GM12891 (cell line): ENCODE measurements at regions not wholly inside any gene's neighbourhood (a gene's known extent, or its start where the extent isn't known, plus 50 kb on each side); places are given as distances from the start of the nearest gene placed in this dataset.

Experiments used
- DNase-seq: peaks from one replicate; pipeline ENCODE4 v3.0.0; 2011; ENCODE audit warnings: low spot score; ENCODE audit not compliant: insufficient read length
- FAIRE-seq: peaks from 2 replicates; lab custom pipeline; 2011; peaks lifted over from hg19 to GRCh38; lab: Jason Lieb, UNC
- PAX5 ChIP-seq: IDR thresholded peaks from 2 replicates; pipeline ENCODE4 v1.6.1; 2011; ENCODE audit warnings: low read length, moderate library complexity, mild to moderate bottlenecking; ENCODE audit not compliant: insufficient read depth, severe bottlenecking
- POLR2A ChIP-seq: IDR thresholded peaks from 2 replicates; pipeline ENCODE4 v1.6.1; 2011; ENCODE audit warnings: low read depth, low read length, control low read depth
- POLR2AphosphoS5 ChIP-seq: IDR thresholded peaks from 2 replicates; pipeline ENCODE4 v1.6.1; 2011; ENCODE audit warnings: low read depth, low read length, control low read depth
- POU2F2 ChIP-seq: IDR thresholded peaks from 2 replicates; pipeline ENCODE4 v1.6.1; 2011; ENCODE audit warnings: low read depth, mild to moderate bottlenecking, control low read depth, low read length, moderate library complexity
- SPI1 ChIP-seq: IDR thresholded peaks from 2 replicates; pipeline ENCODE4 v1.6.1; 2011; ENCODE audit warnings: low read depth, low read length, control low read depth
- TAF1 ChIP-seq: IDR thresholded peaks from 2 replicates; pipeline ENCODE4 v1.6.1; 2011; ENCODE audit warnings: low read depth, low read length, control low read depth

- DNase-seq (no peak), FAIRE-seq (no peak)
- no peak for TF ChIP-seq POU2F2
These were observed 810.9 kb downstream of the NSUN3 start for GRCh38 chr3:94873751-94874150.

GRCh38 chr3:94875149-94875548 is 812.3 kb downstream of the NSUN3 start:
- no peak for DNase-seq
- no peak for TF ChIP-seq SPI1
- TF ChIP-seq POLR2A, result no peak
- TF ChIP-seq TAF1, result no peak
- TF ChIP-seq PAX5, result no peak
- no peak for TF ChIP-seq POLR2AphosphoS5
- no peak for TF ChIP-seq POU2F2
- FAIRE-seq, result no peak

GRCh38 chr3:94887065-94887464 is 824.2 kb downstream of the NSUN3 start:
- TF ChIP-seq POLR2A, result no peak
- TF ChIP-seq POLR2AphosphoS5, result no peak
- TF ChIP-seq TAF1, result no peak
- no peak for TF ChIP-seq PAX5
- no peak for TF ChIP-seq SPI1
- FAIRE-seq (no peak), DNase-seq (no peak)

- no peak for DNase-seq
- FAIRE-seq, result no peak
These were observed 834.1 kb downstream of the NSUN3 start for GRCh38 chr3:94896994-94897393.

GRCh38 chr3:94904156-94904674 is 841.4 kb downstream of the NSUN3 start:
- FAIRE-seq, result no peak
- TF ChIP-seq POLR2A (no peak), POU2F2 (no peak), TAF1 (no peak), SPI1 (no peak), PAX5 (no peak), POLR2AphosphoS5 (no peak)
- no peak for DNase-seq

More at GRCh38 chr3:94896994-94897393, 834.1 kb downstream of the NSUN3 start:
- TF ChIP-seq POU2F2, result no peak
- TF ChIP-seq POLR2A, result no peak
- TF ChIP-seq POLR2AphosphoS5, result no peak
- TF ChIP-seq PAX5, result no peak
- no peak for TF ChIP-seq SPI1
- TF ChIP-seq TAF1, result no peak

GRCh38 chr3:94909726-94910125 is 846.9 kb downstream of the NSUN3 start:
- TF ChIP-seq POLR2AphosphoS5, result no peak
- no peak for TF ChIP-seq SPI1
- no peak for TF ChIP-seq TAF1
- TF ChIP-seq POLR2A, result no peak
- TF ChIP-seq POU2F2, result no peak
- TF ChIP-seq PAX5, result no peak
- FAIRE-seq, result no peak
- no peak for DNase-seq

- TF ChIP-seq POLR2A (no peak), PAX5 (no peak), POU2F2 (no peak), POLR2AphosphoS5 (no peak), SPI1 (no peak), TAF1 (no peak)
- FAIRE-seq, result no peak
These were observed 849.8 kb downstream of the NSUN3 start for GRCh38 chr3:94912656-94913055.

GRCh38 chr3:94927175-94927574 is 864.3 kb downstream of the NSUN3 start:
- no peak for FAIRE-seq
- TF ChIP-seq SPI1, result no peak
- TF ChIP-seq POLR2A, result no peak
- TF ChIP-seq TAF1, result no peak
- TF ChIP-seq POU2F2, result no peak

More at GRCh38 chr3:94912656-94913055, 849.8 kb downstream of the NSUN3 start:
- DNase-seq, result no peak

GRCh38 chr3:94928921-94929320 is 866.1 kb downstream of the NSUN3 start:
- DNase-seq (no peak), FAIRE-seq (no peak)
- TF ChIP-seq SPI1, result no peak
- no peak for TF ChIP-seq TAF1
- no peak for TF ChIP-seq PAX5
- TF ChIP-seq POU2F2, result no peak

More at GRCh38 chr3:94927175-94927574, 864.3 kb downstream of the NSUN3 start:
- no peak for DNase-seq

- TF ChIP-seq POU2F2 (no peak), SPI1 (no peak), TAF1 (no peak), POLR2A (no peak)
- DNase-seq, result no peak
- no peak for FAIRE-seq
These were observed 873.1 kb downstream of the NSUN3 start for GRCh38 chr3:94935738-94936580.
